ENCODE measurements at regions not wholly inside any gene's neighbourhood (a gene's known extent, or its start where the extent isn't known, plus 50 kb on each side); places are given as distances from the start of the nearest gene placed in this dataset.
"Not testable (repeated sequence)": the region's sequence is repeated elsewhere in the genome, so short reads cannot be mapped to it uniquely, and the experiment has no call there.

- DNase-seq, result no peak
Observed at GRCh38 chr17:53316988-53317387, 505.7 kb upstream of the KIF2B start.

GRCh38 chr17:53316073-53316472, 506.7 kb upstream of the KIF2B start:
- DNase-seq, result no peak

GRCh38 chr17:53314521-53314920, 508.2 kb upstream of the KIF2B start:
- no peak for DNase-seq

- no peak for DNase-seq
Observed at GRCh38 chr17:53313746-53314145, 509.0 kb upstream of the KIF2B start.

GRCh38 chr17:53278466-53278865, 544.3 kb upstream of the KIF2B start:
- DNase-seq, result no peak

- no peak for DNase-seq
Observed at GRCh38 chr17:53273126-53273525, 549.6 kb upstream of the KIF2B start.

- DNase-seq, result no peak
Observed at GRCh38 chr17:53270936-53271335, 551.8 kb upstream of the KIF2B start.

GRCh38 chr17:53264730-53265129, 558.0 kb upstream of the KIF2B start:
- no peak for DNase-seq

- no peak for DNase-seq
Observed at GRCh38 chr17:53253956-53254597, 568.6 kb upstream of the KIF2B start.

- DNase-seq, result no peak
Observed at GRCh38 chr17:53249036-53249435, 573.7 kb upstream of the KIF2B start.

GRCh38 chr17:53234138-53234537, 588.6 kb upstream of the KIF2B start:
- DNase-seq, result no peak

GRCh38 chr17:53227514-53227913, 595.2 kb upstream of the KIF2B start:
- DNase-seq, result no peak

GRCh38 chr17:53227111-53227510, 595.6 kb upstream of the KIF2B start:
- DNase-seq, result no peak

- DNase-seq, result no peak
Observed at GRCh38 chr17:53219821-53220220, 602.9 kb upstream of the KIF2B start.

GRCh38 chr17:53218723-53219122, 604.0 kb upstream of the KIF2B start:
- no peak for DNase-seq

- no peak for DNase-seq
Observed at GRCh38 chr17:53217311-53217710, 605.4 kb upstream of the KIF2B start.

- not testable (repeated sequence) for DNase-seq
Observed at GRCh38 chr17:53208935-53209334, 613.8 kb upstream of the KIF2B start.

GRCh38 chr17:53193044-53193443, 629.7 kb upstream of the KIF2B start:
- no peak for DNase-seq

- DNase-seq, result no peak
Observed at GRCh38 chr17:53191878-53192277, 630.8 kb upstream of the KIF2B start.

GRCh38 chr17:53186001-53186400, 636.7 kb upstream of the KIF2B start:
- DNase-seq, result no peak

- DNase-seq, result no peak
Observed at GRCh38 chr17:53176629-53177028, 646.1 kb upstream of the KIF2B start.

- DNase-seq, result no peak
Observed at GRCh38 chr17:53168413-53168812, 654.3 kb upstream of the KIF2B start.

- DNase-seq, result no peak
Observed at GRCh38 chr17:53166731-53167130, 656.0 kb upstream of the KIF2B start.

- no peak for DNase-seq
Observed at GRCh38 chr17:53150101-53150698, 672.5 kb upstream of the KIF2B start.

- no peak for DNase-seq
Observed at GRCh38 chr17:53149316-53149715, 673.4 kb upstream of the KIF2B start.
